GM12878 (cell line): ENCODE measurements at regions not wholly inside any gene's neighbourhood (a gene's known extent, or its start where the extent isn't known, plus 50 kb on each side); places are given as distances from the start of the nearest gene placed in this dataset.

Experiments used
- BCL11A ChIP-seq: IDR thresholded peaks from 2 replicates; pipeline ENCODE4 v1.6.1; 2011; ENCODE audit warnings: low read depth, low read length
- CEBPB ChIP-seq, 2 experiments: fragments of 150-350 bp in 1 of 2; IDR thresholded peaks; 2 replicates each; pipeline ENCODE4 v1.6.1; 2012 to 2014; ENCODE audit warnings: low read depth in 2 of 2, low read length in 2 of 2, borderline replicate concordance in 1 of 2, inconsistent platforms in 1 of 2
- CEBPZ ChIP-seq: fragments of 150-350 bp; IDR thresholded peaks from 2 replicates; pipeline ENCODE4 v1.6.1; 2016; ENCODE audit warnings: low read depth, low read length
- ETV6 ChIP-seq, 2 experiments: fragments of 450-650 bp in 1 of 2; IDR thresholded peaks in 1 of 2; conservative IDR thresholded peaks in 1 of 2; 2 replicates each; pipeline ENCODE4 v1.6.1; 2014; ENCODE audit warnings: antibody characterized with exemption in 1 of 2, borderline replicate concordance in 1 of 2, low read depth in 1 of 2, mild to moderate bottlenecking in 1 of 2, moderate library complexity in 1 of 2
- HCFC1 ChIP-seq: fragments of 150-350 bp; IDR thresholded peaks from 2 replicates; pipeline ENCODE4 v1.6.1; 2014; ENCODE audit warnings: low read length
- HDGF ChIP-seq: fragments of 450-650 bp; IDR thresholded peaks from 2 replicates; pipeline ENCODE4 v1.6.1; 2016; ENCODE audit warnings: antibody characterized with exemption
- IRF3 ChIP-seq: fragments of 450-650 bp; IDR thresholded peaks from 2 replicates; pipeline ENCODE4 v1.6.1; 2014; ENCODE audit warnings: mild to moderate bottlenecking
- MLLT1 ChIP-seq: fragments of 450-650 bp; IDR thresholded peaks from 2 replicates; pipeline ENCODE4 v1.6.1; 2016; ENCODE audit warnings: mild to moderate bottlenecking
- NFXL1 ChIP-seq: fragments of 450-650 bp; IDR thresholded peaks from 2 replicates; pipeline ENCODE4 v1.6.1; 2017; ENCODE audit warnings: antibody characterized with exemption, mild to moderate bottlenecking, borderline replicate concordance
- NFYA ChIP-seq: IDR thresholded peaks from 2 replicates; pipeline ENCODE4 v1.6.1; 2011; ENCODE audit warnings: low read depth, mild to moderate bottlenecking, low read length, improper control_type of control experiment, borderline replicate concordance
- PAX8 ChIP-seq: fragments of 450-650 bp; IDR thresholded peaks from 2 replicates; pipeline ENCODE4 v1.6.1; 2017; ENCODE audit warnings: mild to moderate bottlenecking, moderate library complexity
- PBX3 ChIP-seq: IDR thresholded peaks from 2 replicates; pipeline ENCODE4 v1.6.1; 2011; ENCODE audit warnings: mild to moderate bottlenecking, low read depth, low read length, moderate library complexity; ENCODE audit not compliant: insufficient replicate concordance
- POLR2AphosphoS2 ChIP-seq: IDR thresholded peaks from 2 replicates; pipeline ENCODE4 v1.6.1; 2011; ENCODE audit warnings: low read depth, mild to moderate bottlenecking, low read length, improper control_type of control experiment, moderate library complexity
- RAD21 ChIP-seq: IDR thresholded peaks from 2 replicates; pipeline ENCODE4 v1.6.1; 2011; ENCODE audit warnings: mild to moderate bottlenecking, low read depth, low read length, moderate library complexity; ENCODE audit not compliant: insufficient read depth
- SMAD1 ChIP-seq: fragments of 450-650 bp; IDR thresholded peaks from 2 replicates; pipeline ENCODE4 v1.6.1; 2018; ENCODE audit warnings: mild to moderate bottlenecking, low read depth; ENCODE audit not compliant: partially characterized antibody
- ZBED1 ChIP-seq: IDR thresholded peaks from 2 replicates; pipeline ENCODE4 v1.6.1; 2016; ENCODE audit warnings: borderline replicate concordance
- ZBTB4 ChIP-seq: fragments of 450-650 bp; formaldehyde crosslinking; IDR thresholded peaks from 2 replicates; pipeline ENCODE4 v1.4.0; 2022; ENCODE audit warnings: mild to moderate bottlenecking, moderate library complexity
- ZNF207 ChIP-seq: fragments of 450-650 bp; IDR thresholded peaks from 2 replicates; pipeline ENCODE4 v1.6.1; 2014; ENCODE audit warnings: antibody characterized with exemption, mild to moderate bottlenecking, borderline replicate concordance
- ZNF217 ChIP-seq: fragments of 450-650 bp; IDR thresholded peaks from 2 replicates; pipeline ENCODE4 v1.6.1; 2017; ENCODE audit warnings: antibody characterized with exemption, mild to moderate bottlenecking
- ZNF384 ChIP-seq: IDR thresholded peaks from 2 replicates; pipeline ENCODE4 v1.6.1; 2012; ENCODE audit warnings: low read depth, mild to moderate bottlenecking, low read length, improper control_type of control experiment, borderline replicate concordance

- TF ChIP-seq ZBTB4, result no peak
- TF ChIP-seq CEBPZ, result no peak
- peak in 1 of 2 experiments; percentile 93; a peak in 2 of 4 replicates for TF ChIP-seq ETV6 (conservative IDR thresholded peaks at IDR 0.05 in 1 of 2, IDR thresholded peaks at IDR 0.05 in 1 of 2; ENCODE audit: borderline replicate concordance in 1 of 2, low read depth in 1 of 2)
- TF ChIP-seq PAX8, result no peak
- no peak for TF ChIP-seq POLR2AphosphoS2
- TF ChIP-seq PBX3, result no peak
- no peak for TF ChIP-seq NFYA
- no peak for TF ChIP-seq HCFC1
- 0 out of 2 replicates have a peak, but pooled peaks have one; percentile 47 for TF ChIP-seq MLLT1
- TF ChIP-seq BCL11A, result no peak
- no peak for TF ChIP-seq CEBPB (IDR thresholded peaks at IDR 0.05; ENCODE audit: borderline replicate concordance in 1 of 2, low read depth in 2 of 2, low read length in 2 of 2)
- no peak for TF ChIP-seq ZNF217
- 0 out of 2 replicates have a peak, but pooled peaks have one; percentile 21 for TF ChIP-seq ZNF207
- TF ChIP-seq SMAD1, result no peak
- no peak for TF ChIP-seq RAD21
- TF ChIP-seq NFXL1, result no peak
- no peak for TF ChIP-seq ZBED1
- no peak for TF ChIP-seq ZNF384
- TF ChIP-seq IRF3, result no peak
- no peak for TF ChIP-seq HDGF
These were observed 70.0 kb upstream of the SFMBT2 start (continued) for GRCh38 chr10:7480742-7481367.
